GM12865 (cell line): ENCODE measurements at regions not wholly inside any gene's neighbourhood (a gene's known extent, or its start where the extent isn't known, plus 50 kb on each side); places are given as distances from the start of the nearest gene placed in this dataset.
A peak's percentile ranks its signal among the peaks of the same experiment; 100 is the strongest.
"Not testable (repeated sequence)": the region's sequence is repeated elsewhere in the genome, so short reads cannot be mapped to it uniquely, and the experiment has no call there.

Source experiments
- DNase-seq: peaks from one replicate; pipeline ENCODE4 v3.0.0; 2010; ENCODE audit warnings: low read depth
- H3K4me3 ChIP-seq: 2 replicates; pipeline ENCODE4 v1.5.1; 2011; ENCODE audit warnings: mild to moderate bottlenecking, low read depth, low read length, control low read depth
- CTCF ChIP-seq: IDR thresholded peaks from 2 replicates; pipeline ENCODE4 v1.5.1; 2011; ENCODE audit warnings: low read length, control low read depth, low read depth, inconsistent platforms; ENCODE audit not compliant: insufficient read depth; ENCODE audit errors: missing control alignments

- DNase-seq, result peak; percentile 52
- H3K4me3 ChIP-seq, result no peak overlapping the region
- no peak for TF ChIP-seq CTCF
These were observed 155.8 kb downstream of the NAA11 start for GRCh38 chr4:79170077-79170476.

GRCh38 chr4:79164907-79165610, 160.8 kb downstream of the NAA11 start:
- TF ChIP-seq CTCF, result no peak
- DNase-seq, result no peak
- no peak overlapping the region for H3K4me3 ChIP-seq

- H3K4me3 ChIP-seq, result no peak overlapping the region
- no peak for TF ChIP-seq CTCF
- peak; percentile 62 for DNase-seq
These were observed 161.8 kb downstream of the NAA11 start for GRCh38 chr4:79163981-79164490.

- no peak for DNase-seq
- no peak for TF ChIP-seq CTCF
- H3K4me3 ChIP-seq, result no peak overlapping the region
These were observed 164.9 kb downstream of the NAA11 start for GRCh38 chr4:79160962-79161361.

- H3K4me3 ChIP-seq, DNase-seq: not testable (repeated sequence)
These were observed 167.2 kb downstream of the NAA11 start for GRCh38 chr4:79158705-79159104.

- DNase-seq, result no peak
- TF ChIP-seq CTCF, result no peak
- H3K4me3 ChIP-seq, result no peak overlapping the region
These were observed 170.5 kb downstream of the NAA11 start for GRCh38 chr4:79155336-79155735.

- no peak for DNase-seq
- H3K4me3 ChIP-seq, result no peak overlapping the region
- no peak for TF ChIP-seq CTCF
These were observed 174.9 kb downstream of the NAA11 start for GRCh38 chr4:79150820-79151416.
